ENCODE measurements at regions not wholly inside any gene's neighbourhood (a gene's known extent, or its start where the extent isn't known, plus 50 kb on each side); places are given as distances from the start of the nearest gene placed in this dataset.

GRCh38 chrX:38871129-38872029 lies 70.1 kb downstream of the MID1IP1 start:
- Histone ChIP-seq H3K4me3 (ENCODE audit: low read depth, low read length) (no peak overlapping the region), H3K79me2 (ENCODE audit: control insufficient read depth, insufficient read depth, low read length, unreplicated experiment) (no peaks in the 10 kb centered on the region), H2AFZ (ENCODE audit: low read length, unreplicated experiment) (no peak overlapping the region), H3K36me3 (ENCODE audit: insufficient read depth, low read length) (no peaks in the 10 kb centered on the region), H3K4me1 (ENCODE audit: control insufficient read depth, insufficient read depth, low read length, unreplicated experiment) (peaks cover 18% of the 10 kb centered on the region), H3K27ac (ENCODE audit: low read depth, low read length) (no peak overlapping the region), H3K27me3 (ENCODE audit: insufficient read depth, low read length) (no peaks in the 10 kb centered on the region)

DNA sequence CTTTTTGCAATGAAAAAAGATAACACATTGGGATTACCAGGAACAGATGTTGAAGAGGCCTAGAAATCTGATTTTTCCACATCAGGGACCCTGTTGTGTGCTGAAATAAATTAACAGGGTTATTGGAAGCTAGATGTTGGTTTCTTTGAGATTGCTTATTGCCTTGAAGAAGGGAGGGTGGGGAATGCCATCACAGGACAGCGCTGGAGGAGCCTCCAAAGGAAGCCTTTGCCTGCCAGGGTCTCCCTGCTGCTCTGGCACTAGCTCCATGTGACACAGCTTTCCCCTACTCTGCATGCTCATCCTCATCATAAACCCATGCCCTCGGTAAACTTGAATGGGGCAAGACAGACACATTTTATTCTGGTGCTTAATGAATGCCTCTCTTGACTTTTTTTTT lies 76.1 kb downstream of the MID1IP1 start:
- Histone ChIP-seq H3K36me3 (ENCODE audit: insufficient read depth, low read length) (no peaks in the 10 kb centered on the region), H3K79me2 (ENCODE audit: control insufficient read depth, insufficient read depth, low read length, unreplicated experiment) (no peaks in the 10 kb centered on the region), H2AFZ (ENCODE audit: low read length, unreplicated experiment) (no peak overlapping the region), H3K4me1 (ENCODE audit: control insufficient read depth, insufficient read depth, low read length, unreplicated experiment) (peaks cover 4% of the 10 kb centered on the region), H3K4me3 (ENCODE audit: low read depth, low read length) (no peak overlapping the region), H3K27me3 (ENCODE audit: insufficient read depth, low read length) (no peaks in the 10 kb centered on the region), H3K27ac (ENCODE audit: low read depth, low read length) (no peak overlapping the region)

GRCh38 chrX:38878641-38879340 lies 77.5 kb downstream of the MID1IP1 start:
- no peak overlapping the region for H3K27ac ChIP-seq (ENCODE audit: low read depth, low read length)
- no peaks in the 10 kb centered on the region for H3K79me2 ChIP-seq (ENCODE audit: control insufficient read depth, insufficient read depth, low read length, unreplicated experiment)
- H3K4me1 ChIP-seq (ENCODE audit: control insufficient read depth, insufficient read depth, low read length, unreplicated experiment): peaks cover 4% of the 10 kb centered on the region
- no peaks in the 10 kb centered on the region for H3K36me3 ChIP-seq (ENCODE audit: insufficient read depth, low read length)
- no peaks in the 10 kb centered on the region for H3K27me3 ChIP-seq (ENCODE audit: insufficient read depth, low read length)
- no peak overlapping the region for H2AFZ ChIP-seq (ENCODE audit: low read length, unreplicated experiment)
- no peak overlapping the region for H3K4me3 ChIP-seq (ENCODE audit: low read depth, low read length)

DNA sequence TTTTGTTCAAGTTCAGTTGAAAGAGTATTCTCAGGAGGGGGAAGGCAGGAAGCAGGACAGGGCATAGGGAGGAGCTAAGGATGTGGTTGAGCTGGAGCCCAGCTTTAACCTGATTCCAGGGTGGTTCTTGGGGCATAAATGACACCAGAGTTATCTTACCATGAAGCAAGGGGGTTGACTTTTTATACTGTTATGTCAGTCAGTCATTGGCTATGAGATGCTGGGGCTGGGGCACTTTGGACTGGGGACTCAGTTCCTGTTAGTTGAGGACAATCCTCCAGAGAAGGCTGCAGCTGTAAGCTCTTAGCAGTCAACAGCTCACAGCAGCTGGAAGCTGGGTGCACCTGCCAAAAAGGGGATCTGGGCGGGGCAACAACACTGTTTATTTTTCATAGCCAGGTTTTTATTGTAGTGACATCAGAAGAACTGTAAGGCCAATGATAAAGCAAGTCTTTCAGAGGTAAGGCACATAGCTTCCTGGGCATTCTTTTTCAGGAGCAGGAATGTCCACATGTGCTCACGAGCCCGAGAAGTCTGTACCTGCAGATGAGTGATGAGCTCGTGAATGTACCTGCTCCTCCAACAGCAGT lies 78.5 kb downstream of the MID1IP1 start:
- Histone ChIP-seq H3K27me3 (ENCODE audit: insufficient read depth, low read length) (no peaks in the 10 kb centered on the region), H3K79me2 (ENCODE audit: control insufficient read depth, insufficient read depth, low read length, unreplicated experiment) (no peaks in the 10 kb centered on the region), H3K27ac (ENCODE audit: low read depth, low read length) (no peak overlapping the region), H3K36me3 (ENCODE audit: insufficient read depth, low read length) (no peaks in the 10 kb centered on the region), H3K4me1 (ENCODE audit: control insufficient read depth, insufficient read depth, low read length, unreplicated experiment) (peaks cover 4% of the 10 kb centered on the region), H2AFZ (ENCODE audit: low read length, unreplicated experiment) (peak overlapping the region; percentile 25), H3K4me3 (ENCODE audit: low read depth, low read length) (no peak overlapping the region)

DNA sequence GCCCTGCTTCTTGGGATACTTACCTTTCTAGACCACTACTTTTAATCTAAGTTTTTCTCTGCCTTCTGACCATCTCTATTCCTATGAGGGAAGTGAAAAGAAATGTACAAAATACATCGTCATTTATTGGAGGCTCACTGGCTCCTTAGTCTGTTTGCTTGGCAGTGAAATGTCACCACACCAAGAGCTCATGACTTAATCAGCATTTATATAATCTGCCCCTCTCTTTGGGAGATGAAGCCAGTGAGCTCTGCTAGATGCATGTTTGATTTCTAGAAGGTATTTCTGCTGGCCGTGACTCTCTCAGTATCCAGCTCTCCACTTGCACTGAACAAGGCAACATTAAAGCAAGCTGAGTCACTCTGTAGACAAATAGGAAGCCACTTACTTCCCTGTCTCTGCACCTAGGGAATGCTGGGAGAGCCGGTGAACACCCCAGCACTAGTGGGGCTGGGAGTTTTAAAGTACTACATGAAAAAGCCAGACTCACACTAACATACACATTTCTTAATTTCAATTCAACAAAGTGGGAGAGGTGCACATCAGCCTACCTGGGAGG lies 79.1 kb downstream of the MID1IP1 start:
- no peak overlapping the region for H3K4me3 ChIP-seq (ENCODE audit: low read depth, low read length)
- no peaks in the 10 kb centered on the region for H3K36me3 ChIP-seq (ENCODE audit: insufficient read depth, low read length)
- peaks cover 4% of the 10 kb centered on the region for H3K4me1 ChIP-seq (ENCODE audit: control insufficient read depth, insufficient read depth, low read length, unreplicated experiment)
- H3K27me3 ChIP-seq (ENCODE audit: insufficient read depth, low read length): no peaks in the 10 kb centered on the region
- no peaks in the 10 kb centered on the region for H3K79me2 ChIP-seq (ENCODE audit: control insufficient read depth, insufficient read depth, low read length, unreplicated experiment)
- no peak overlapping the region for H3K27ac ChIP-seq (ENCODE audit: low read depth, low read length)
- H2AFZ ChIP-seq (ENCODE audit: low read length, unreplicated experiment): peak overlapping the region; percentile 25

- H3K79me2 ChIP-seq (ENCODE audit: control insufficient read depth, insufficient read depth, low read length, unreplicated experiment): no peaks in the 10 kb centered on the region
- peaks cover 4% of the 10 kb centered on the region for H3K4me1 ChIP-seq (ENCODE audit: control insufficient read depth, insufficient read depth, low read length, unreplicated experiment)
- H2AFZ ChIP-seq (ENCODE audit: low read length, unreplicated experiment): no peak overlapping the region
- H3K4me3 ChIP-seq (ENCODE audit: low read depth, low read length): no peak overlapping the region
- H3K27me3 ChIP-seq (ENCODE audit: insufficient read depth, low read length): no peaks in the 10 kb centered on the region
- H3K27ac ChIP-seq (ENCODE audit: low read depth, low read length): no peak overlapping the region
- no peaks in the 10 kb centered on the region for H3K36me3 ChIP-seq (ENCODE audit: insufficient read depth, low read length)
These were observed 79.8 kb downstream of the MID1IP1 start for GRCh38 chrX:38881066-38881465.

- no peak overlapping the region for H3K4me3 ChIP-seq (ENCODE audit: low read depth, low read length)
- H2AFZ ChIP-seq (ENCODE audit: low read length, unreplicated experiment): no peak overlapping the region
- H3K27me3 ChIP-seq (ENCODE audit: insufficient read depth, low read length): no peaks in the 10 kb centered on the region
- no peaks in the 10 kb centered on the region for H3K79me2 ChIP-seq (ENCODE audit: control insufficient read depth, insufficient read depth, low read length, unreplicated experiment)
- H3K36me3 ChIP-seq (ENCODE audit: insufficient read depth, low read length): no peaks in the 10 kb centered on the region
- H3K4me1 ChIP-seq (ENCODE audit: control insufficient read depth, insufficient read depth, low read length, unreplicated experiment): peaks cover 4% of the 10 kb centered on the region
- H3K27ac ChIP-seq (ENCODE audit: low read depth, low read length): peak overlapping the region; percentile 19; the same call in 1 of the 2 replicates
These were observed 80.5 kb downstream of the MID1IP1 start for GRCh38 chrX:38881727-38882126.

GRCh38 chrX:38882894-38883626 lies 81.8 kb downstream of the MID1IP1 start:
- Histone ChIP-seq H3K4me1 (ENCODE audit: control insufficient read depth, insufficient read depth, low read length, unreplicated experiment) (peaks cover 4% of the 10 kb centered on the region), H3K27me3 (ENCODE audit: insufficient read depth, low read length) (no peaks in the 10 kb centered on the region), H3K27ac (ENCODE audit: low read depth, low read length) (peak overlapping the region; percentile 85), H3K79me2 (ENCODE audit: control insufficient read depth, insufficient read depth, low read length, unreplicated experiment) (no peaks in the 10 kb centered on the region), H2AFZ (ENCODE audit: low read length, unreplicated experiment) (no peak overlapping the region), H3K36me3 (ENCODE audit: insufficient read depth, low read length) (no peaks in the 10 kb centered on the region), H3K4me3 (ENCODE audit: low read depth, low read length) (no peak overlapping the region)

GRCh38 chrX:38886112-38886511 lies 84.9 kb downstream of the MID1IP1 start:
- Histone ChIP-seq H3K27ac (ENCODE audit: low read depth, low read length) (no peak overlapping the region), H3K27me3 (ENCODE audit: insufficient read depth, low read length) (no peaks in the 10 kb centered on the region), H3K36me3 (ENCODE audit: insufficient read depth, low read length) (no peaks in the 10 kb centered on the region), H3K4me1 (ENCODE audit: control insufficient read depth, insufficient read depth, low read length, unreplicated experiment) (no peaks in the 10 kb centered on the region), H3K4me3 (ENCODE audit: low read depth, low read length) (no peak overlapping the region), H2AFZ (ENCODE audit: low read length, unreplicated experiment) (no peak overlapping the region), H3K79me2 (ENCODE audit: control insufficient read depth, insufficient read depth, low read length, unreplicated experiment) (no peaks in the 10 kb centered on the region)

DNA sequence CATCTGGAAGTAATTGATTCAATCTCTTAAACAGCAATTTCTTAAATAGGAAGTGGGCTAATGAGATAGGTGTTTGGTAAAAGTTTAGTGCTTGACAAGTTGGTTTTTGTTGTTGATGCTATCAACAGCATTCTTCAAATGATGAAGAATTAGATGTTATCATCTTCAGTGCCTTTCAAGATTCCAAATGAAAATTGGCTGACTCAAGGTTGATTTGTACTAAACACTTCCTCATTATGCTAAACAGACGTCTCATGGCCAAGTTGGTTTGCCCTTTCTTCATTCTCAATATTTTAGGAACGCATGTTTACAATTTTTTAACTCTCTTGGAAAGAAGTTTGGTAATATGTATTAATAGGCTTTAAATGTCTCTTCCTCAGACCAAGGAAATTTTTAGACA lies 86.0 kb downstream of the MID1IP1 start:
- Histone ChIP-seq H3K36me3 (ENCODE audit: insufficient read depth, low read length) (no peaks in the 10 kb centered on the region), H2AFZ (ENCODE audit: low read length, unreplicated experiment) (no peak overlapping the region), H3K27me3 (ENCODE audit: insufficient read depth, low read length) (no peaks in the 10 kb centered on the region), H3K79me2 (ENCODE audit: control insufficient read depth, insufficient read depth, low read length, unreplicated experiment) (no peaks in the 10 kb centered on the region), H3K4me3 (ENCODE audit: low read depth, low read length) (no peak overlapping the region), H3K27ac (ENCODE audit: low read depth, low read length) (no peak overlapping the region), H3K4me1 (ENCODE audit: control insufficient read depth, insufficient read depth, low read length, unreplicated experiment) (peaks cover 6% of the 10 kb centered on the region)
